ENCODE measurements at regions not wholly inside any gene's neighbourhood (a gene's known extent, or its start where the extent isn't known, plus 50 kb on each side); places are given as distances from the start of the nearest gene placed in this dataset.

GRCh38 chrX:116272861-116273260 lies 102.3 kb downstream of the AGTR2 start:
- Histone ChIP-seq H3K4me2 (no peak overlapping the region), H3K36me3 (no peaks in the 10 kb centered on the region), H3F3A (ENCODE audit: low read depth) (no peaks in the 10 kb centered on the region), H3K4me1 (no peaks in the 10 kb centered on the region), H3K79me2 (ENCODE audit: low read depth) (no peaks in the 10 kb centered on the region), H3K27me3 (no peaks in the 10 kb centered on the region), H3K27ac (no peak overlapping the region), H3K9ac (no peak overlapping the region), H3K4me3 (no peak overlapping the region), H2AFZ (replicated peaks) (no peak overlapping the region), H3K9me3 (ENCODE audit: low read depth) (no peaks in the 10 kb centered on the region), H4K20me1 (ENCODE audit: low read depth) (no peaks in the 10 kb centered on the region)
- Mint-ChIP-seq H3K36me3 (no peaks in the 10 kb centered on the region), H3K4me1 (no peaks in the 10 kb centered on the region), H3K9me3 (no peaks in the 10 kb centered on the region), H3K27me3 (ENCODE audit: insufficient read depth, low read depth) (peaks cover 3% of the 10 kb centered on the region), H3K27ac (no peak overlapping the region), H3K4me3 (no peak overlapping the region)
- TF ChIP-seq CTCF (IDR thresholded peaks at IDR 0.05), result no peak
- TF ChIP-seq EZH2 (IDR thresholded peaks at IDR 0.05), result no peak
- no peak for TF ChIP-seq EZH2phosphoT487 (IDR thresholded peaks at IDR 0.05)
- DNase-seq (ENCODE audit: low spot score), result no peak

GRCh38 chrX:116276261-116276660 lies 105.7 kb downstream of the AGTR2 start:
- Histone ChIP-seq H3K9me3 (ENCODE audit: low read depth) (no peaks in the 10 kb centered on the region), H2AFZ (replicated peaks) (no peak overlapping the region), H4K20me1 (ENCODE audit: low read depth) (no peaks in the 10 kb centered on the region), H3F3A (ENCODE audit: low read depth) (no peaks in the 10 kb centered on the region), H3K27ac (no peak overlapping the region), H3K27me3 (no peaks in the 10 kb centered on the region), H3K4me2 (no peak overlapping the region), H3K4me1 (no peaks in the 10 kb centered on the region), H3K4me3 (no peak overlapping the region), H3K9ac (no peak overlapping the region), H3K79me2 (ENCODE audit: low read depth) (no peaks in the 10 kb centered on the region), H3K36me3 (no peaks in the 10 kb centered on the region)
- Mint-ChIP-seq H3K4me1 (no peaks in the 10 kb centered on the region), H3K4me3 (no peak overlapping the region), H3K27ac (no peak overlapping the region), H3K36me3 (no peaks in the 10 kb centered on the region), H3K27me3 (ENCODE audit: insufficient read depth, low read depth) (peaks cover 3% of the 10 kb centered on the region), H3K9me3 (no peaks in the 10 kb centered on the region)
- TF ChIP-seq CTCF (IDR thresholded peaks at IDR 0.05) (no peak), EZH2phosphoT487 (IDR thresholded peaks at IDR 0.05) (no peak), EZH2 (IDR thresholded peaks at IDR 0.05) (no peak)
- no peak for DNase-seq (ENCODE audit: low spot score)

- TF ChIP-seq EZH2phosphoT487 (IDR thresholded peaks at IDR 0.05), result no peak
- TF ChIP-seq CTCF (IDR thresholded peaks at IDR 0.05), result no peak
- TF ChIP-seq EZH2 (IDR thresholded peaks at IDR 0.05), result no peak
- Histone ChIP-seq H3K9ac (no peak overlapping the region), H3K4me1 (no peaks in the 10 kb centered on the region), H2AFZ (replicated peaks) (no peak overlapping the region), H3K27me3 (no peaks in the 10 kb centered on the region), H3K79me2 (ENCODE audit: low read depth) (no peaks in the 10 kb centered on the region), H3K4me2 (no peak overlapping the region), H3K27ac (no peak overlapping the region), H3K36me3 (no peaks in the 10 kb centered on the region), H4K20me1 (ENCODE audit: low read depth) (no peaks in the 10 kb centered on the region), H3K4me3 (no peak overlapping the region), H3F3A (ENCODE audit: low read depth) (no peaks in the 10 kb centered on the region), H3K9me3 (ENCODE audit: low read depth) (no peaks in the 10 kb centered on the region)
- no peaks in the 10 kb centered on the region for H3K36me3 Mint-ChIP-seq
- no peaks in the 10 kb centered on the region for H3K4me1 Mint-ChIP-seq
- no peak for DNase-seq (ENCODE audit: low spot score)
- no peak overlapping the region for H3K27ac Mint-ChIP-seq
- peaks cover 3% of the 10 kb centered on the region for H3K27me3 Mint-ChIP-seq (ENCODE audit: insufficient read depth, low read depth)
- H3K9me3 Mint-ChIP-seq, result no peaks in the 10 kb centered on the region
- no peak overlapping the region for H3K4me3 Mint-ChIP-seq
Observed at GRCh38 chrX:116277351-116278225, 107.0 kb downstream of the AGTR2 start.
